A673 (cell line): ENCODE measurements at regions not wholly inside any gene's neighbourhood (a gene's known extent, or its start where the extent isn't known, plus 50 kb on each side); places are given as distances from the start of the nearest gene placed in this dataset.

Experiments
- BruUV-seq: library from RNA; stranded (reverse); fragments of 400-500 nt; replicated peaks from 2 replicates; lab custom pipeline; 2021; lab: Mats Ljungman, UMichigan
- CTCF ChIA-PET: fragments of 300-600 bp; sonication (Branson Sonifier 250); formaldehyde crosslinking; loops from one replicate; lab custom pipeline; 2022; ENCODE audit warnings: antibody characterized with exemption; lab: Charles Lee
- POLR2A ChIA-PET: fragments of 300-600 bp; sonication (Branson Sonifier 250); formaldehyde crosslinking; loops from one replicate; lab custom pipeline; 2022; ENCODE audit warnings: antibody characterized with exemption; ENCODE audit not compliant: low non-redundant PET; lab: Charles Lee
- DNase-seq: peaks from one replicate; pipeline ENCODE4 v3.0.0-alpha.2; 2015; ENCODE audit warnings: low spot score
- H3K27ac ChIP-seq: fragments of 200-600 bp; sonication (generic); 2 replicates; pipeline ENCODE4 v1.5.1; 2016; ENCODE audit warnings: mixed run types, low read depth, mild to moderate bottlenecking, mixed read lengths, antibody characterized with exemption, low read length; ENCODE audit not compliant: poor library complexity, severe bottlenecking
- H3K27me3 ChIP-seq: fragments of 200-600 bp; sonication (generic); replicated peaks from 2 replicates; pipeline ENCODE4 v1.6.1; 2017; ENCODE audit warnings: mixed run types, low read depth, mild to moderate bottlenecking, mixed read lengths, antibody characterized with exemption, low read length; ENCODE audit not compliant: insufficient read depth, poor library complexity
- H3K36me3 ChIP-seq: fragments of 200-600 bp; sonication (generic); 2 replicates; pipeline ENCODE4 v1.6.1; 2016; ENCODE audit warnings: mixed run types, mild to moderate bottlenecking, mixed read lengths, antibody characterized with exemption, low read length; ENCODE audit not compliant: insufficient read depth, poor library complexity, severe bottlenecking
- H3K4me1 ChIP-seq: fragments of 200-600 bp; sonication (generic); 2 replicates; pipeline ENCODE4 v1.6.1; 2017; ENCODE audit warnings: mixed run types, mild to moderate bottlenecking, mixed read lengths, antibody characterized with exemption, low read length; ENCODE audit not compliant: insufficient read depth, poor library complexity, severe bottlenecking
- H3K4me3 ChIP-seq: fragments of 200-600 bp; sonication (generic); 2 replicates; pipeline ENCODE4 v1.5.1; 2016; ENCODE audit warnings: low read depth, mixed run types, mild to moderate bottlenecking, mixed read lengths, low read length; ENCODE audit not compliant: poor library complexity, severe bottlenecking
- H3K9me3 ChIP-seq: fragments of 200-600 bp; sonication (generic); 2 replicates; pipeline ENCODE4 v1.6.1; 2016; ENCODE audit warnings: mixed run types, low read depth, mild to moderate bottlenecking, mixed read lengths, antibody characterized with exemption, low read length; ENCODE audit not compliant: poor library complexity, severe bottlenecking
- EZH2 ChIP-seq: fragments of 200-600 bp; sonication (generic); IDR thresholded peaks from 2 replicates; pipeline ENCODE4 v1.6.1; 2017; ENCODE audit warnings: borderline replicate concordance, low read depth, mild to moderate bottlenecking, mixed read lengths, antibody characterized with exemption, low read length; ENCODE audit not compliant: poor library complexity, severe bottlenecking
- intact Hi-C: fragments of 100-400 bp; cut with micrococcal nuclease; formaldehyde crosslinking; loops from one replicate; pipeline ENCODE4 v1.10.0; 2022; ENCODE audit not compliant: unreplicated experiment
- TF ChIP-seq, protein P1 (sequence below): fragments of 300-800, 200-600 bp; sonication (generic); conservative IDR thresholded peaks from 2 replicates; pipeline ENCODE4 v1.5.1; 2017; ENCODE audit warnings: low read depth, mild to moderate bottlenecking, antibody characterized with exemption, low read length, moderate library complexity, mixed read lengths

DNA sequence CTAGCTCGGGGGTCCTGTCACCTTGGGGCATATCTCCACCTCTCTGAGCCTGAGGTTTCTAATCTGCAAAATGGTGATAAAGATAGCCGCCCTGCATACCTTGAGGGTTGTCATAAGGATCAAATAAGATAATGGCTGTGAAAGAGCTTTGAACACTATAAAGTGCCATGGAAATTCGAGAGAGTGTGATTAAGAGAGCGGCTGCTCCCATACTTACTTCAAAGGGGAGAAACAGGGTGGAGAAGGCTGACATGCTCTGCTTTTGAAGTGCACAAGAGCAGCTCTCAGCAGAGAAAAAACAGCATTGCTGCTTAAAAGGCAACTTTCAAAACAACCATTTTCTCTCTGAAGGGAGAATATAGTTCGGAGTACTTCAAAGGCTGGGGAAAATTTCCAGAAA, 529.2 kb downstream of the EPHB1 start:
- Histone ChIP-seq H3K36me3 (no peaks in the 10 kb centered on the region), H3K27me3 (no peaks in the 10 kb centered on the region), H3K4me3 (no peak overlapping the region), H3K27ac (no peak overlapping the region), H3K9me3 (no peaks in the 10 kb centered on the region), H3K4me1 (no peaks in the 10 kb centered on the region)
- no peak for TF ChIP-seq EZH2
- TF ChIP-seq, protein P1, sequence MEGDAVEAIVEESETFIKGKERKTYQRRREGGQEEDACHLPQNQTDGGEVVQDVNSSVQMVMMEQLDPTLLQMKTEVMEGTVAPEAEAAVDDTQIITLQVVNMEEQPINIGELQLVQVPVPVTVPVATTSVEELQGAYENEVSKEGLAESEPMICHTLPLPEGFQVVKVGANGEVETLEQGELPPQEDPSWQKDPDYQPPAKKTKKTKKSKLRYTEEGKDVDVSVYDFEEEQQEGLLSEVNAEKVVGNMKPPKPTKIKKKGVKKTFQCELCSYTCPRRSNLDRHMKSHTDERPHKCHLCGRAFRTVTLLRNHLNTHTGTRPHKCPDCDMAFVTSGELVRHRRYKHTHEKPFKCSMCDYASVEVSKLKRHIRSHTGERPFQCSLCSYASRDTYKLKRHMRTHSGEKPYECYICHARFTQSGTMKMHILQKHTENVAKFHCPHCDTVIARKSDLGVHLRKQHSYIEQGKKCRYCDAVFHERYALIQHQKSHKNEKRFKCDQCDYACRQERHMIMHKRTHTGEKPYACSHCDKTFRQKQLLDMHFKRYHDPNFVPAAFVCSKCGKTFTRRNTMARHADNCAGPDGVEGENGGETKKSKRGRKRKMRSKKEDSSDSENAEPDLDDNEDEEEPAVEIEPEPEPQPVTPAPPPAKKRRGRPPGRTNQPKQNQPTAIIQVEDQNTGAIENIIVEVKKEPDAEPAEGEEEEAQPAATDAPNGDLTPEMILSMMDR: no peak
- intact Hi-C loops: no loop called here
- ChIA-PET CTCF (no interaction called here), POLR2A (no interaction called here)
- BruUV-seq: no TSS peak
- DNase-seq: no peak

DNA sequence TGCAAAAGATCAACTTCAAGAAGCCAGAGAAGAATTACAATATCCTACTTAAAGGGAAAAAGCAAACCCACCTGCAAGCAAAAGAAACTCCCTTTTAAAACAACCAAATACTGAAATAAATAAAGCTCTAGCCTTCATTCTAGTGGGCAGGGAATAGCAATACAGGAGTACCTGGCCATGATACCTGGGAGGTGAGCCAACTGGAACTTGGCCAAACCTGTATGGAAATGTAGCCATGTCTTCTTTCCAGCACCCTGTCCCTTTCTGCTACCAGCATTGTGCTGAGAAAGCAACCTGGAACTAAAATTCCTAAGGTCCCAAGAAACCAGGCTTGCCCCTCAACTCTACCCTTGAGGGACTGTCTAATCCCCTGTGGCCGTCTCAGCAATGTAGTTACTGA, 530.0 kb downstream of the EPHB1 start:
- no peak for DNase-seq
- ChIA-PET POLR2A (no interaction called here), CTCF (no interaction called here)
- intact Hi-C loops: no loop called here
- Histone ChIP-seq H3K9me3 (no peaks in the 10 kb centered on the region), H3K4me3 (no peak overlapping the region), H3K36me3 (no peaks in the 10 kb centered on the region), H3K27me3 (no peaks in the 10 kb centered on the region), H3K4me1 (no peaks in the 10 kb centered on the region), H3K27ac (no peak overlapping the region)
- no peak for TF ChIP-seq EZH2
- TF ChIP-seq, protein P1: no peak
- no TSS peak for BruUV-seq

DNA sequence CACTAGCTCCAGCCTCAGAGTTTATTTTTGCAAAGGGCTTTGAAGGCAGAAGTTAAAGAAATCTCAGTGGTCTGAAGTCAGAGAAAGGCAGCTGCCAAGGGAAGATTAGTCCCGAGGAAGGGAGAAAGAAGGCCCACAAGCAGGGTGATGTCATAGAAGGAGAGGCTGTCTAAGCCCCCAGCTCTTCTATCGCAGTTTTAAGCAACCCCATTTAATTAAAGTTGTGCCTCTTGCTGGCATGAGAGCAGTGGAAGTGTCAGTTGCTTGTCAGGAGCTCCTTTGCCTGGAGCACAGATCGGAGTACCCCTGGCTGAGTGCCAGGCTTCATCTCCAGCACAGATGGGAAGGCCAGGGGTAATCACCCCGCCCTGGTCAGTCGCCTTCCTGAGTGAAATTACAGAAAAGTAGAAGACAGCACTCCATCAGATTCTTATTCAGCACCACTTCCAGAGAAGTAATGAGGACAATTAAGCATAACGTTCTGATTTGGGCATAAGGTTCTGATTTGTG, 530.7 kb downstream of the EPHB1 start:
- no peak for DNase-seq
- H3K36me3 ChIP-seq: no peaks in the 10 kb centered on the region
- TF ChIP-seq, protein P1: no peak
- no peak for TF ChIP-seq EZH2
- no peaks in the 10 kb centered on the region for H3K9me3 ChIP-seq
- H3K27me3 ChIP-seq: no peaks in the 10 kb centered on the region
- no peak overlapping the region for H3K4me3 ChIP-seq
- ChIA-PET CTCF (no interaction called here), POLR2A (no interaction called here)
- BruUV-seq: no TSS peak
- no peak overlapping the region for H3K27ac ChIP-seq
- H3K4me1 ChIP-seq: no peaks in the 10 kb centered on the region
- intact Hi-C loops: no loop called here
